HG02938 (cell line): ENCODE measurements at regions not wholly inside any gene's neighbourhood (a gene's known extent, or its start where the extent isn't known, plus 50 kb on each side); places are given as distances from the start of the nearest gene placed in this dataset.

ENCODE experiments used
- ATAC-seq: cut with Tn5 transposase; IDR thresholded peaks from one replicate; pipeline ENCODE4 v1.9.1; 2021; ENCODE audit warnings: mild to moderate bottlenecking, moderate library complexity; ENCODE audit not compliant: unreplicated experiment

DNA sequence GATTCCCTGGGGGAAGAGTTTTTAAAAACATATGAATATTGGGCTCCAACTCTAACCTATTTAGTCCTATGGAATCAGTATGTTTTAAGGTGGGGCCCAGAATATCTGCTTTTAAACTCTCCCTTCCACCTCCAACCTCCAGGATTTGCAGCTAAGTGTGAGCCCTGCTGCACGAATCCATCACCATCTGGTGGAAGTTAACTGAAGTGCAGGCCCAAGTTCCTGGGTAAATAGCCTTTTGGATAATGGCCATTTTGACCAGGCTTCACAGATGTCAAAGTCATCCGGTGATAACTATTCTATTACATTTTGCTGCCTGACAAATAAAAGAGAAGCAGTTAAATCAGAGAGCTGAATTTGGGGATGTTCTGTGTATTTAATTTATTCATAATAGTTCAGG, 58.1 kb upstream of the RMST start:
- ATAC-seq, result peak; percentile 96

DNA sequence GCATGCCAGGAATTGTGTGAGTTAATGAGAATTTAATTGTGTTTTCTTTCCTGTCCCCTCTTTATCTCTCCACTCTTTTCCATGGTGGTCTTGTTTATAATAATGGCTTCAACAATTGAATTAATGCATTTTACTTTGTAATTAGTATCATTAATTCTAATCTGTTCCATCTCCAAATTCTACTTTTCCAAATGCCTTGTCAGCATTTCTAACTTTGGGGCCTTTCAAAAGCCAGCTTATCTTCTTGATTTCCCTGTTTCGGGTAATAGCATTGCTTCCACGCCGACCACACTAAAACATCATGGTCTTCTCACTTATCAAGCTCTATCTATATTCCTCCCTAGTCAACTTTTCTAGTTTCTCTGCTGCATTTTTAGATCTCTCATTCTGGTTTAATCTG, 54.2 kb upstream of the RMST start:
- no peak for ATAC-seq

DNA sequence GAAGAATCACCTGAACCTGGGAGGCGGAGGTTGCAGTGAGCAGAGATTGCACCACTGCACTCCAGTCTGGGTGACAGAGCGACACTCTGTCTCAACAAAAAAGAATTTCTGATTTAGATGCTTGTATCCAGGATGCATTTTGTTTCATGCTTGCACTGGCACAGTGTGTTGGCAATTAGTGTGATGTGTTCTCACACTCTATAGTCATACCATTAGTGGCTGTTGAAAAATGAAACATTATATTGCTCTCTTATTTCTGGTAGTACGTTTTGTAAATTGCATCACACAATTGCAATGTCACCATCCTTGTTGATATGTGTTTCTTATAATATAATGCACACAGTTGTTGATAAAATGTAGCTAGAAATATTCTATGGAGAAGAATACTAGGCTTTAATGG, 51.3 kb upstream of the RMST start:
- no peak for ATAC-seq
